GM18519 (cell line): ENCODE measurements at regions not wholly inside any gene's neighbourhood (a gene's known extent, or its start where the extent isn't known, plus 50 kb on each side); places are given as distances from the start of the nearest gene placed in this dataset.

Experiments
- ATAC-seq: cut with Tn5 transposase; IDR thresholded peaks from one replicate; pipeline ENCODE4 v1.9.1; 2021; ENCODE audit warnings: mild to moderate bottlenecking, moderate library complexity; ENCODE audit not compliant: unreplicated experiment, low FRiP score

DNA sequence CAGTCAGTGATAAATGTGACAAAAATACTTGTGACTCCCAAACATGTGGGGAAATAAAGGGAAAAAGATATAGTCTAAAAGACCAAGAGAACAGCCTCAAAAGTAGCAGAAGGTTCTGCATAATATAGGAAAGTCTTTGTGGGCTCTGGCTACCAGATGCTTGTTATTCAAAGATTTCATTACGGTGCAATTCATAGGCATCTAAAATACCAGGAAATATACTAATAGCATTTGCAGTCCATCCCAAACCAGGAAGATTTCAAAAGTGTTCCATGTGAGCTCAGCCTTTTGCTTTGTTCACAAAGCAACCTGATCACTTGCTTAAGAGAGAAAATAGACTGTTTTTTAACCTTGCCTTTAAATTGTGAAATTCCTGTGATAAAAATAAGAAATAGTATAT lies 506.7 kb upstream of the MARCKS start:
- ATAC-seq = no peak

DNA sequence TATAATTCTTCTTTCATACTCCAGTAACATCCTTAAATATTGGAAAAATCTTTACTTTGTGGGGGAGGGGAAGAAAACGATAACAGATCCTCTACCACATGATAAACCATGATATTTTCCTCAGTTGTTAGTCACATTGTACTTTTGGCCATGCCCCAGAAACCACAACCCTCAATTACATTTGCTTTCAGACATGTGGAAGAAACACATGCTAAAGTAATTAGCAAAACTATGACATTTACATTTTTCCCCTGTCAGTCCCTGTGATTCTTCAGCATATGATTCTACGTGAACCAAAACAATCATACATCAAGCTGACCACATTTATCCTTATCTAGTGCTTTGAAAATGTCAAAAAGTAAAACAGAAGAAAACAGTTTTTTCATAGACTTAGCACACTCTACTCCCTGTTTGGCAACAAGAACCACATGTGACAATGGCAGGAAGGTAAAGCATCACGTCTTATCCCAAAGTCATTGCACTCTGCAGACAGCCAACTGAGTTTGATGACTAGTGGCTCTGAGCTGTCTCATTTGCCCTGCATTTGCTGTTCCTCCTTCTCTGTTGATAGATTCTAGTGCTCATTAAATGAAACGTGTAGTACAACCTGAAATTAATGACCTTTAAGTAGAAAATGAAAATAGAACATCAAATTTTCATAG lies 505.8 kb upstream of the MARCKS start:
- no peak for ATAC-seq

DNA sequence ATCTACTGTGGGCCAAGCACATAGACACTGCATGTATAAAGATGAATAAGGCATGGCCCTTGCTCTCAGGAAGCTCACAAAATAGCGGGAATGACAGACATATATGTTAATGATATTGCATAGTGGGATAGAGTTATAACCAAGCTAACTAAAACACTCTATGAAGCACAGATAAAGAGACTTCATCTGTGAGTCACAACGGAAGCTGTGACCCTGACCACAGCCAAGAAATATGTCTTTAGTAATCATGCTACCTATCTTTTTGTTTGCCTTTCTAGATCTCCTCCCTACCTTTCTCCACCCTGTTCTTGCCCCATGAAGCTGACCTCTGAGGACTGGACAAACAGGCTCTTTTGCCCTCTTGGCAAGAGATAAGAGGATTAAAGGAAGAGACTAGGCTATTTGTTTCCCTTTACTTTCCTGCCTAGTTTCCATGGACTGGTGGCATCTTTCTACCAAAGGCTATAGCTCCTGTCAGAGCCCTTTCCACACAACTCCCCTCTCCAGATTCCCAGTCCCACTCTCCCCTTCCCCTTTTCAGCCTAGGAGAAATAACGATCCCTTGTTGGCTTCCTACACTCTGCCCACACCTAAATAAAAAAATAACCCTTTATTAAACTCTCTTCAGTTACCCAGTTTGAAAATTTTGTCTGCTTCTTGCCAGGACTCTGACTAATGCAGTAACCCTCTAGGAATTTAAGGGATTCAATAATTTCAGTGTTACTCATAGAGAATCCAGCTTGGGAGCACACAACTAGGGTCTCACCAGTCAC lies 504.9 kb upstream of the MARCKS start:
- ATAC-seq = no peak

DNA sequence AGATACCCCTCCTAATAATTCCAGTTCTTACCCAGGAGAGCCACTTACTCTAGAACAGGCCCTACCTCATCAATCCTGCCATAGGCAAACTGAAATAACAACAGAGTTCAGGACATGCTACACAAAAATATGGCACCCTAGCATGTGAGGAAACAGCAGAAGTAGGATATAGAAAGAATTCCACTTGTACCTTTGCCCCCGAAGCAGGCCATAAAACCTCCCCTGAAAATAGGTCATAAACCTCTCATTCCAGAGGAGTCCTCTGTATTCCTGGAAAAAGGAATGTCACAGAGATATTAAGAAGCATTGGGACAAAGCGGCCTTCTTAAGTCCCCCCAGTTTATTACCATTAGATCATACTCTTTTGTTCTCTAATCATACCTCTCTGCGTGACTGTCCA lies 504.3 kb upstream of the MARCKS start:
- ATAC-seq = no peak

DNA sequence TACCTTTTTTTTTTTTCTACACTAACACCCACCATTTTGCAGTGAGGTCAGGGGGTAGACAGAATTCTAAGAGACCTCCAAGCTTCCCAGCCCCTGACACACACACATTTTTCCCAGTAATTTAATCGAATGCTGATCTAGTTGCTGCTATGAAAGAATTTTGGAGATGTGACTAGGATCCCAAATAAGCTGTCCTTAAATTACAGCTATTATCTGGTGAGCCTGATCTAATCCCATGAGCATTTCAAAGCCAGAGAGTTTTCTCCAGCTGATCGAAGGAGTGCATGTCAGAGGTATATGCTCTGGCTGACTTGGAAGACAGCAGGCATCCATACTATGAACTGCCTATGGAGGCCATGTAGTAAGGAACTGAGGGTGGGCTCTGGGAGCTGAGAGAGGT lies 503.8 kb upstream of the MARCKS start:
- no peak for ATAC-seq

DNA sequence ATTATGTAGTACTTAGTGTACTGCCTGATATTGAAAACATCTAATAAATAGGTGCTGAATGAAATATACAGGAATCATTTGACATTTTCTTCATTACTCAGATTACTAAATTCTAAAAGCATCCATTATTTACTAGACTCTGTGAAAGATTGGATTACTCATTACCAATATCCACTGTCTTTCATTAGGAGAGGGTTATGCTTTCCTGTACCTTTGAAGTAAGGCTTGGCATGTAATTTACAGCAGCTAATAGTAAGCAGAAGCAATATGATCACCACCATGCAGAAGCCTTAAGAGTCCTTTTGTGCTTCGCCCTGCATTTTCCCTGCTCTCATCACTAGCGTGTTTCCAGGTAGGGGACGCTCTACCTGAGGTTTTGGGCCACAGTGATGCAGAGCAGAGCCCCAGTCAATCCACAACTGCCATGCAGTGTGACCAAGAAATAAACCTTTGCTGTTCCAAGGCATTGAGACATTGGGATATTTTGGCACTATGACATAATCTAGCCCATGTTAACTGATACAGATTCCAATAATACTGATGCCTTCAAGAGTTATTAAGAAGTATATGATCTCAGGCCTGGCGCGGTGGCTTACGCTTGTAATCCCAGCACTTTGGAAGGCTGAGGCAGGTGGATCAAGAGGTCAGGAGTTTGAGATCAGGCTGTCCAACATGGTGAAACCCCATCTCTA lies 502.8 kb upstream of the MARCKS start:
- no peak for ATAC-seq

DNA sequence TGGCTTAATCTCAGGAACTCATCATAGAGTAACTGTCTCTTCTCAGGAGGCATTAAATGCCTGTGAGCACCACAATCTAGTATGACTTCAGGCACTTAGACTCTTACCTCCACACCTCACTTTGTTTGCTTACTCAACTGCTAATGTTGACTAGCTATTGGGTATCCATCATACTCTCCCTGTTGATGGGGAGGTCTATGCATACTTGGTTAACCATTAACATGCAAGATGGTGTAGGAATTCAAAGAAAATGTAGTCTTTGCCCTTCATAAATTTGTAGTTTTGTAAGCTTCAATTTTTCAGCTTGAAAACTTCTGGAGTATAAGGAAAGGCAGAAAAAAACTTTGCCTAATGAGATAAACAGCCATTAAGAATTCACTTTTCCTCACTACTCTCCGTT lies 501.0 kb upstream of the MARCKS start:
- no peak for ATAC-seq

DNA sequence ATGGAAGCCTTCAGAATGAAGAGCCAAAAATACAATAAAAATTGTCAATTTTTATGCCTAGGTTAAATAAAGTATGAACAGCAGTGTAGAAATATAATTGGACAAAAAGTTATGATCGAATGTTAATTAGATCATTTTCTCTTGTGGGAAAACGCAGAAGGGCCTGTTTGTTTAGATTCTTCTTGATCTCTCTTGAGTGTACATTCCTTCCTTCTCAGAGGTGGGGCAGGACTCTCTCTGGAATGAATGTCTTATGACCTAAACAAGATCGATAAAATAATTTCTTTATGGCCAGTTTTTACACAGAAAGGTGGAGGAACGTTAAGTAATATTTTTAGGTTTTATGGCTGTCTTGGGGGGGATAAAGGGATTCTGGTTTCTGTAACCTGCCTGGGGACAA lies 500.1 kb upstream of the MARCKS start:
- ATAC-seq = no peak

DNA sequence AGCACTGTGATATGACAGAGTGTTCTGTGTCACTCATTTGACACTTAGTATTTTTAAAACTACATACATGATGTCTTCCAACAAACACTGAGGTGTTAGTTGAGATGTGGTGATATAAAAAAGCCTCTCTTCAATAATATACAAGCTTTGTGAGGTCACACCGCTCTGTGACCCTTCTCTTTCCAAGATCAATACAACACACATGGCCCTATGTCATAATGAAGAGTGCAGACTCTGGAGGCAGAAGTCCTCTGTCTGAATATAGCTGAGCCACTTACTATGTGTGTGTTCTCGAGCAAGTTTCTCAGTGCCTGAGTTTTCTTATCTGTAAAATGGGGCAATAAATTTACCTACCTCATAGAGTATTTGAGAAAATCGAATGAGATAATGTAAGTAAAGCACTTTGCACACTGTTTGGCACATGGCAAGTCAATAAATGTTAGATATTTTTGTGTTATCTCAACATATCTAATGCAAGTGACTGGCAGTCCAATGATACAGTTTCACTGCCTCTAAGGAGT lies 499.0 kb upstream of the MARCKS start:
- ATAC-seq = no peak

DNA sequence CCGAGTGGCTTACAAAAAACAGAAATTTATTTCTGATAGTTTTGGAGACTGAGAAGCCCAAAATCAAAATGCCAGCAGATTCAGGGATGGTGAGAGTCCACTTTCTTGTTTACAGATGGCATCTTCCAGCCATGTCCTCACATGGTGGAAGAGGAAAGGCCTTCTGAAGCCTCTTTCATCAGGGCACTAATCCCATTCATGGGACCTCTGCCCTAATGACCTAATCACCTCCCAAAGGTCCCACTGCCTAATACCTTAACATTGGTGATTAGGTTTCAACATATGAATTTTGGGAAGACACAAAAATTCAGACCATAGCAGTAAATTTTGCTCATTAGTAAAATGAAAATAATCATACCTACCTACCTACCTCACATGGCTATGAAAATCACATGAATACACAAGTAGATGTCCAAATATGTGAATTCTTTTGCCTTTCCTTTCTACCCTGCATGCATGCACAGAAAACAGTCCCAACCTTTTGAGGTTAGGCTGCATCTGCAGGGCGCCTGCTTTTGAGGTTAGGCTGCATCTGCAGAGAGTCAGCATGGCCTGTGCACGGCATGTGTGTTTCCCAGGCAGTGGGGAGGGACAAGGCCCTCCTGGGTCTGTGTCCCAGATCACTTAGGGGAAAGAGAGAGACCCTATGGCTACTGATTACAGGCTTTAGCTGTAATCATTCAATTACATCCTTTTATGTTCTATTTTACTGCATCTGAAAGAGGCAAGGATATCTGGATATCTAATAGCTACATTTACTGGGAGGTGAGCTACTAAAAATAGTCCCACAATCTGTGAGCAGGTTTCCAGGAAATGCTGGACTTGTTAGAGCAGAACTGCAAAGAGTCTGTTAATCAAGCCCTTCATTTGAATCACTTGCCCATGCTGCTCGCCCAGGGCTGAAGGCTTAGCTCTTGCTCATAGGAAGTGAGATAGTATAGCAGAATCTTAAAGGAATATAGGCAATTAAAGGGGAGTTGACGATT lies 497.7 kb upstream of the MARCKS start:
- no peak for ATAC-seq

DNA sequence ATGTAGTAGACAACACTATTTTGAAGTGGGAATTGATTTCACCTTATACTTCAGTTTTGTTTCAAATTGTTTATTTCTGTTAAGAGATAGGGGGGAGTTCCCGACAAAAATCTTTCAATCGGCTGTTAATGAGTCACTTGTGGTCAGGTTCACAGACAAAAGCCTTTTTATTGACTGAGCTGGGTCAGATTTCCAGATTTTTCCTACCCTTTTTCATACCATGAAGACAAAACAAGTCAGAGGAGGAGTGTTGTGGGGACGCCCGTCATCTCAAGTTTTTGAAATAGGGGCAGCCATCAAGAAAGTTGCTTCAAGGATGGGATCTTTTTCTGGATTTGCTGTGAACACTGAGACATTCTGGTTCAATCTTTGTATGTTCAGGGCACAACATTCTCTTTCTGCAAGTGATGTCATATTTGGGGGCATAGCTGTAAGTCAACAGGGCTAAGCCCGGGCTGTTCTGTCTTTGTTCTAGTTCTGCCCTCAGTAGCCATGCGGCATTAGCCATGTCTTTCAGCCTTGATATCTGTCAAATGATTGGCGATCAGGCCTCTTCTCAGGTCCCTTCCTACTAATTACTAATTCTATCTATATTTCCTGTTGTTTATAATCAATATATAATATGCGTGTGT lies 496.0 kb upstream of the MARCKS start:
- no peak for ATAC-seq

DNA sequence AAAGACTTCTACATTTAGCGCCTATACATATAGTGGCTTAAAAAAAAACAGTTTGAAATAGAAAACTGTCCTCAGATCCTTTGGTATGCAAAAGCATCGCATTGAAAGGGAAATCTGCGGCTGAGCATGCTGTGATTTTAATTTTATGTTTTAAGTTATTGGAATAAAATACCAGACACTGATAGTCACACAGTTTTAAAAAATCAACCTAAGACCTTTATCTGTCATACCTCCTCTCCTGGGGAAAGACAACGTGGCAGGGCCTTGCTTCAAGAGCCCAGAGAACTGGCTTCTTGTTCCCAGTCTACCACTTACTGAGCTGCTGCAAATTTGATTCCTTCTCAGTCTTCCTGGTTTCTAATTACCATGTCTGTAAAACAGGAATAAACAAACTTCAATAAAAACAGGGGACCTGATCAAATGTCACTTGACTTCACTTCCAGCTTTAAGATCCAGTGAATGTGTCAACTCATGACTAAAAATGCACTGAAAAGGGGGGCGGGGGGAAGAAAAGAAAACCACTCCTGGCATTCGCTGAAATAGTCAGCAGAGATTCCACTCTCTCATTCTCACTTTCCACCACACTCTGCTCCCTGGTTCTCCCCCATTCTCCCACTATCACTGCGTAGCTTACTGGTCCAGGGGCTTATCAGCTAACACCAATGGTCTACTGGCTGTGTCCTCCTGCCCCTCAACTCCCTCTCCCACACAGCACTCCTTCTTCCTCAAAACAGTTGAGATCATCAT lies 494.7 kb upstream of the MARCKS start:
- no peak for ATAC-seq

DNA sequence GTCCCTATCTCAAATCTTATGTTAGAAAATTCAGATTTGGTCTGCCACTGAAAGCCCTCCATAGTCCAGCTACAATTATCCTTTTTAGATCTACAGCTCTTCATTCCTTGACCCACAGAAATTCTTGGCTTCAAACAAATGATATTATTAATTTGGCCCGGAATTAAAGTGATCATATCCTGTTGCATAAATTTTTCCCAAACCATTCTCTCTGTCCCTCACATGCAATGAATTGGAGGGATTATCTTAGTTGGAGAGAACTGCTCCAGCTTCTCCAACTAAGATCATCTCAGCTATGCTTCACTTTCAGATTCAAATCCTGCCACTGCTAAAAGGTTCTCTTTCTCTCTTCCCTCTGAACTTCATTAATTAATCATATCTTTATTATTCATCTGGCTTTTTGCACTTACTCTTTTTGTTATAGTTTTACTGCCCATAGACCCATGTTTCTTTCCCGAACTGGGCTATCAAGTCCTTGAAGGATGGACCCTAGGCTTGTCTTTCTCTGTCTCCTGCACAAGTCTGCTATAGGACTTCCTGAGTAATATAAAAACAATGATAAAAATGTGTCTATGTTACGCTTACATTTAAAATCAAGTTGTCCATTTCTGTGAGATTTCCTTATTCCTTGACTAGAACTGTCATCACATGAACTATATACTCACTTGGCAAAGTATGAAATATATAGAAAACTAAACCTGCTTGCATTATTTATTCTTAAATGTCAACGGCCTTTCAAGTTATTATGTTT lies 493.9 kb upstream of the MARCKS start:
- no peak for ATAC-seq

DNA sequence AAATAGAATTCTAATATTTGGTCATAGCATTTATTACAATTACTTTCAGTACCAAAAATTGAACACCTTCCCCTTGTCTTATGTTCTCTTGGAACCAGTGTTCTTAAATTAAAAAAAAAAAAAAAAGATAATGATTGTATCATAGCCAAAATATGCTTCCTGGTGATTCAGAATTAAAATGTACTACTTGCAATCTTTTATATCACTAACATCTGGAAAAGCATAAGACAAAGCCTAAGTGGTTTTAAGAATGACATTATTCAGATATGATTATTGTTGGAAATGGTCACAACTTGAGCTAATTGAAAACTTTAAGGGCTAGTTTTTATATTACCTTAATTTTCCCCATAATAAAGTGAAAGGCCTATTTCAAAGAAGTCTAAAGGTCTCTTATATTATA lies 493.3 kb upstream of the MARCKS start:
- ATAC-seq = no peak

DNA sequence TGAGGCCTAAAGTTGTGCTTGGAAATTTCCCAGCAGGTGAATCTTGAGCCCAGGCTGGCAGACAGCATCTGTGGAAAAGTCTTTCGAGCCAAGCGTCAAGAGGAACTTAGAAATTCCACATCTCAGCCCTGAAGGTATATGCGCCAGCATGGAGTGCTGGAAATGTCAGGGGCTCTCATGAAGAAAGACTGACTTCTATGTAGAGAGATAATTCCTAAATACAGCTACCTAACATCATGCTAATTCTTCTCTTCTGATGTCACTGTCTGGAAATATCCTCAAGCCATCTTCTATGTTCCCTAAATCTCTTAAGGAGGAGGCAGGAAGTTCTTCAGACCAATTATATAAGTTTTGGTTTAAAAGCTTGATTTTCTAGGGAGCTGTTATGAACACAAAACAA lies 492.4 kb upstream of the MARCKS start:
- no peak for ATAC-seq

DNA sequence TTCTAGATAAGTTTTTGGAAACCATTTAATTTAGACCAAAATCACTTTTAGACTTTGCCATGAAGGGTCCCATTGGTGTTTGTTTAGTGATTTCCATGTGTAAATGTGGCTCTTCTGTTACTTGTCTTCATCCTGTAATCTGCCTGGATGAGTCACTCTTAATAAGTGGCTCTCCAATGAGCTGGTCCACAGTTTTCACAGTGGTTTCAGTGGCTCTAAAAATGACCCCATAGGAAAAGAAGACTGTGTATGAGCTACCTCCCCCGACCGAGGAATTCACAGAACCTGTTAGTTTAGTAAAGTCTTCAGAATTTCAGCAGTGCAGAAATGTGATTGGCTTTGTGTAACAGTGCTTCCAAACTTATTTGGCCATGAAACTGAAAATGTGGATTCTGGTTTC lies 492.0 kb upstream of the MARCKS start:
- no peak for ATAC-seq

DNA sequence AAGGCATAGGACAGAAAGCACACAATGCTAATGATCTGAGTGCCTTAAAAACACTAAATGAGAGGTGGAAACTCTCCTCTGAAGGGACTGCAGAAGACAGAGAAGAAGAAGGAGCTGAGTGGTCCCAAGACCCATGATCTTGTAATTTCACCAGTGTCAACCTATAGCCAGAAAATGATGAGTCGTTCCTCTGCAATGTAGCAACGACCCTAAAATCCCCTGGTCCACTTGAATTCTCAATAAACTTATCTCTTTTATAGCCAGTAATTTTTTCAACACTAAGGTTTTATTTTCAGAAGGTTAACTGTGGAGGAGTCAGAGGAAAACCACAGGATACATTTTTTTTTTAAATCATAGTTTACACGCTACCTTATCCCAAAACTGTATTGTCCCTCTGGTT lies 490.6 kb upstream of the MARCKS start:
- ATAC-seq = no peak
